Common myeloid progenitor, CD34-positive (primary cell): ENCODE measurements at regions not wholly inside any gene's neighbourhood (a gene's known extent, or its start where the extent isn't known, plus 50 kb on each side); places are given as distances from the start of the nearest gene placed in this dataset.
"Not testable (repeated sequence)": the region's sequence is repeated elsewhere in the genome, so short reads cannot be mapped to it uniquely, and the experiment has no call there.

ENCODE experiments used
- CTCF ChIA-PET: fragments of 350-600 bp; sonication (Branson Sonifier 250); formaldehyde crosslinking; loops from one replicate; lab custom pipeline; 2021; ENCODE audit warnings: antibody characterized with exemption; lab: Charles Lee
- POLR2A ChIA-PET: fragments of 350-600 bp; sonication (Branson Sonifier 250); formaldehyde crosslinking; loops from one replicate; lab custom pipeline; 2021; ENCODE audit warnings: antibody characterized with exemption; lab: Charles Lee
- DNase-seq, 3 donors: peaks; one replicate each; pipeline versions ENCODE4 v3.0.0 to v3.0.0-alpha.2; 2013
- H3K27ac ChIP-seq, 2 experiments: 1 replicate in 1 of 2; 2 replicates in 1 of 2; pipeline ENCODE4 v1.7.0; 2013; ENCODE audit warnings: inconsistent platforms in 2 of 2, low read length in 2 of 2, mild to moderate bottlenecking in 2 of 2, low read depth in 1 of 2, moderate library complexity in 1 of 2; ENCODE audit not compliant: severe bottlenecking in 2 of 2, insufficient read depth in 1 of 2, poor library complexity in 1 of 2
- H3K27me3 ChIP-seq, 5 experiments: replicated peaks in 2 of 5; 1 replicate in 3 of 5; 2 replicates in 2 of 5; pipeline versions ENCODE4 v1.6.1 to v1.7.0; 2013; ENCODE audit warnings: low read length in 4 of 5, mild to moderate bottlenecking in 2 of 5, moderate library complexity in 2 of 5, inconsistent platforms in 1 of 5; ENCODE audit not compliant: insufficient read depth in 5 of 5, control insufficient read depth in 4 of 5
- H3K36me3 ChIP-seq, 4 experiments: 1 replicate in 2 of 4; 2 replicates in 2 of 4; pipeline versions ENCODE4 v1.6.1 to v1.7.0; 2013; ENCODE audit warnings: low read length in 3 of 4, control low read depth in 1 of 4, mild to moderate bottlenecking in 1 of 4; ENCODE audit not compliant: control insufficient read depth in 4 of 4, insufficient read depth in 4 of 4
- H3K4me1 ChIP-seq, 4 experiments: 1 replicate in 3 of 4; 2 replicates in 1 of 4; pipeline versions ENCODE4 v1.6.1 to v1.7.1; 2013; ENCODE audit warnings: low read length in 3 of 4, mild to moderate bottlenecking in 3 of 4, control low read depth in 1 of 4, inconsistent platforms in 1 of 4, moderate library complexity in 1 of 4; ENCODE audit not compliant: control insufficient read depth in 4 of 4, insufficient read depth in 4 of 4; ENCODE audit errors: control extremely low read depth in 1 of 4
- H3K4me3 ChIP-seq, 7 experiments: 1 replicate in 4 of 7; 2 replicates in 3 of 7; pipeline versions ENCODE4 v1.5.1 to v1.7.0; 2013; ENCODE audit warnings: mild to moderate bottlenecking in 7 of 7, low read length in 6 of 7, moderate library complexity in 6 of 7, inconsistent platforms in 2 of 7, low read depth in 2 of 7, control low read depth in 1 of 7; ENCODE audit not compliant: insufficient read depth in 4 of 7, control insufficient read depth in 1 of 7; ENCODE audit errors: extremely low read depth in 1 of 7
- H3K9me3 ChIP-seq, 5 experiments: 1 replicate in 4 of 5; 2 replicates in 1 of 5; pipeline versions ENCODE4 v1.6.1 to v1.7.1; 2013; ENCODE audit warnings: low read length in 4 of 5, mild to moderate bottlenecking in 2 of 5, inconsistent platforms in 1 of 5, low read depth in 1 of 5, moderate library complexity in 1 of 5; ENCODE audit not compliant: control insufficient read depth in 4 of 5, insufficient read depth in 2 of 5; ENCODE audit errors: control extremely low read depth in 1 of 5
- WGBS: methylation state at CpG from one replicate; pipeline ENCODE4 v1.1.5; 2013; ENCODE audit not compliant: insufficient coverage; 5-methylcytosine and 5-hydroxymethylcytosine counted together

DNA sequence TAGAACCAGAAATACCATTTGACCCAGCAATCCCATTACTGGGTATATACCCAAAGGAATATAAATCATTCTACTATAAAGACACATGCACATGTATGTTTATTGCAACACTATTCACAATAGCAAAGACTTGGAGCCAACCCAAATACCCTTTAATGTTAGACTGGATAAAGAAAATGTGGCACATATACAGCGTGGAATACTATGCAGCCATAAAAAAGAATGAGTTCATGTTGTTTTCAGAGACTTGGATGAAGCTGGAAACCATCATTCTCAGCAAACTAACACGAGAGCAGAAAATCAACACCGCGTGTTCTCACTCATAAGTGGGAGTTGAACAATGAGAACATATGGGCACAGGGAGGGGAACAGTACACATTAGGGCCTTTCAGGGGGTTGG, 79.9 kb downstream of the RFPL4B start:
- H3K4me1 ChIP-seq, H3K4me3 ChIP-seq, POLR2A ChIA-PET, H3K36me3 ChIP-seq, H3K9me3 ChIP-seq, DNase-seq, H3K27ac ChIP-seq, CTCF ChIA-PET, H3K27me3 ChIP-seq: not testable (repeated sequence)
- WGBS, result 86% methylated on average over 1 of the region's 4 CpGs

DNA sequence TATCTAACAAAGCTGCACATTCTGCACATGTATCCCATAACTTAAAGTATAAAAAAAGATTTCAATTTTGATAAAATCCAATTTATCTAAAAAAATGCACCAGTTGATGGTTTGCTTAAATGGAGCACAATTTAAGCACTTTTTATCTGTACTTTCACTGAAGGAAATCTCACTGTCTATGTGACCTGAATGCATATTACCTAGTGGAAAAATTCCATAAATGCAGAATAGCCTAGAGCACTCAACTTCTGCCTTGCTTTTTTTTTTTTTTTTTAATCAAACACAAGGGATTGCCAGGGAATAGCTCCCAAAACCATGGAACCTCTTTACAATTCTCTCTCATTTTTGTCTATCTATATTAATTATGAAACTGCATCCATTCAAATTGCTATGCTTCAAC, 80.4 kb downstream of the RFPL4B start:
- Histone ChIP-seq H3K9me3 (no peaks in the 10 kb centered on the region), H3K27me3 (no peaks in the 10 kb centered on the region), H3K4me3 (no peak overlapping the region), H3K27ac (no peak overlapping the region), H3K36me3 (no peaks in the 10 kb centered on the region), H3K4me1 (no peaks in the 10 kb centered on the region)
- ChIA-PET POLR2A (no interaction called here), CTCF (no interaction called here)
- DNase-seq, result no peak

DNA sequence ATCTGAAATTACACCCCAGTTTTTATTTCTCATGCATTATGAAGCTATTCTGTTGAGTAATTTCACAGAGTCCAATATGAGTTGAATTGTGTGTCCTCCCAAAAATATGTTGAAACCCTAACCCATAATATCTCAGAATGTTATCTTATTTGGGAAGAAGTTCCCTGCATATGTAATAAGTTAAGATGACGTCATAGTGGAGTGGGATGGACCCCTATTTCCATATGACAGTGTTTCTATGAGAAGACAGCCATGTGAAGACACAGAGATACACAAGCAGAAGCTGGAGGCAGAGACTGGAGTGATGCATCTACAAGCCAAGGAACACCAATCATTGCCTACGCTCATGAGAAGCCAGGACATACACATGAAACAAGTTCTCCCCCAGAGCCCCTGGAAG, 81.3 kb downstream of the RFPL4B start:
- CTCF ChIA-PET, result no interaction called here
- no peak for DNase-seq
- Histone ChIP-seq H3K27me3 (no peaks in the 10 kb centered on the region), H3K36me3 (no peaks in the 10 kb centered on the region), H3K9me3 (no peaks in the 10 kb centered on the region), H3K27ac (no peak overlapping the region), H3K4me1 (no peaks in the 10 kb centered on the region), H3K4me3 (no peak overlapping the region)
- WGBS, result 94% methylated on average over 2 of the region's 2 CpGs
- POLR2A ChIA-PET, result no interaction called here

DNA sequence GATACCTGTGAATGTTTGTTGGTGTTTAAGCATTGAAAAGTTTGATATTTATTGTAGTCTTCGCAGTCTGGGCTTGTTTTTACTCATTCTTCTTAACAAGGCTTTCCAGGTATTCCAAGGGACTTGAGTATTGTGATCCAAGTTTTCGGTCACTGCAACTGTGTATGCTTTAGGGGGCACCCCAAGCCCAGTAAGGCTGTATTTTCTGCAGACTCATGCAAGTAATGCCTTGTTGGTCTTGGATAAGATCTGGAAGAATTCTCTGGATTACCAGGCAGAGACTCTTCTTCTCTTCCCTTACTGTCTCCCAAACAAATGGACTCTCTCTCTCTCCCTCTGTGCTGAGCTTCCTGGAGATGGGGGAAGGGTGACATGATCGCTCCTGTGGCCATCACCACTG, 82.1 kb downstream of the RFPL4B start:
- no peaks in the 10 kb centered on the region for H3K27me3 ChIP-seq
- no peak overlapping the region for H3K4me3 ChIP-seq
- DNase-seq, result no peak
- WGBS, result 100% methylated on average over 1 of the region's 3 CpGs
- H3K36me3 ChIP-seq, result no peaks in the 10 kb centered on the region
- H3K9me3 ChIP-seq, result no peaks in the 10 kb centered on the region
- POLR2A ChIA-PET, result no interaction called here
- no peaks in the 10 kb centered on the region for H3K4me1 ChIP-seq
- no peak overlapping the region for H3K27ac ChIP-seq
- CTCF ChIA-PET, result no interaction called here

DNA sequence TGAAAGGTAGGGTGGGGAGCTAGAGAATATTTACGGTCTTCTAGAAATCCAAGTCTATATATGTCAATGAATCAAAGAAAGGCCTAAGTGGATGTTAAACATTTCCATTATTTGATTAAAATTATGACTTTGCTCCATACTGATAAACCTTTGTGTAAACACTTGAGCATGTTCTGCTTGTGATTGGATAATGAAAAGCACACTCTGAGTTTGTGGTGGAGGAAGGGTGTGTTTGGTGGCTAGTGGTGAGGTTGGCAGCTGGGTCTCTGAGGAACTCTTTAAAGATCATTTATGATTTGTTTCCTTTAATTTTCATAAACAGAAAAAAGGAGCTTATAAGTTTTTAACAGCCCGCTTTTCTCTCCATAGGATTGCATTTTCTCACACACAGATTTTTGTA, 84.7 kb downstream of the RFPL4B start:
- no peak for DNase-seq
- H3K27ac ChIP-seq, result no peak overlapping the region
- WGBS, result no CpG with 5 or more reads among the region's 2 CpGs
- H3K4me3 ChIP-seq, result no peak overlapping the region
- ChIA-PET CTCF (no interaction called here), POLR2A (no interaction called here)
- no peaks in the 10 kb centered on the region for H3K4me1 ChIP-seq
- H3K9me3 ChIP-seq, result no peaks in the 10 kb centered on the region
- no peaks in the 10 kb centered on the region for H3K27me3 ChIP-seq
- no peaks in the 10 kb centered on the region for H3K36me3 ChIP-seq

- ChIA-PET CTCF (no interaction called here), POLR2A (no interaction called here)
- Histone ChIP-seq H3K9me3 (no peaks in the 10 kb centered on the region), H3K4me1 (no peaks in the 10 kb centered on the region), H3K27me3 (no peaks in the 10 kb centered on the region), H3K27ac (no peak overlapping the region), H3K36me3 (no peaks in the 10 kb centered on the region), H3K4me3 (no peak overlapping the region)
- no peak for DNase-seq
Observed at GRCh38 chr6:112432853-112433252, 85.7 kb downstream of the RFPL4B start.

DNA sequence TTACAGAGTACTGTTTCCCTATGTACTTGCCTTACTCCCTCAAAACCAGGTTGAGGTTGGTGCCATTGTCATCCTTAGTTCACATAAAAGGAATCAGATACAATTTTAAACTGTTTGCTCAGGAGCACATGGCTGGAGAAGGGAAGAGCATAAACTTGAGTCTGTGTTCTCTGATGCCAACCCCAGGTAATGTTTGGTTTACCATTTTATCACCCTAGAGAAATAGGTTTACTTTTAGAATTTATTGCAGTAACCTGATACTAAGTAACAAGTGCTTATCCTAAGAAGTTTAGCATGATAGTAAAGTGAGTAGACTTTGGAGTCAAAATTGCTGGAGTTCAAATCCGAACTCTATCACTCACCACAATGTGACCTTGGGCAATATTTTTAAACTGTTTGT, 86.3 kb downstream of the RFPL4B start:
- Histone ChIP-seq H3K27me3 (no peaks in the 10 kb centered on the region), H3K9me3 (no peaks in the 10 kb centered on the region), H3K4me1 (no peaks in the 10 kb centered on the region), H3K36me3 (no peaks in the 10 kb centered on the region), H3K27ac (no peak overlapping the region), H3K4me3 (no peak overlapping the region)
- WGBS, result no CpG with 5 or more reads among the region's 1 CpG
- POLR2A ChIA-PET, result no interaction called here
- CTCF ChIA-PET, result no interaction called here
- no peak for DNase-seq
